Mesendoderm (in vitro differentiated cells): ENCODE measurements at regions not wholly inside any gene's neighbourhood (a gene's known extent, or its start where the extent isn't known, plus 50 kb on each side); places are given as distances from the start of the nearest gene placed in this dataset.

Experiments
- DNase-seq: peaks from one replicate; pipeline ENCODE4 v3.0.0; 2013
- H2AK5ac ChIP-seq: 2 replicates; pipeline ENCODE4 v1.6.1; 2013; ENCODE audit warnings: low read length, inconsistent platforms
- H2BK120ac ChIP-seq: 2 replicates; pipeline ENCODE4 v1.6.1; 2013; ENCODE audit warnings: low read depth, mild to moderate bottlenecking, low read length, moderate library complexity, mixed read lengths
- H2BK15ac ChIP-seq: replicated peaks from 2 replicates; pipeline ENCODE4 v1.6.1; 2013; ENCODE audit warnings: low read depth, mild to moderate bottlenecking, moderate library complexity
- H2BK5ac ChIP-seq: 2 replicates; pipeline ENCODE4 v1.6.1; 2013; ENCODE audit warnings: low read length, inconsistent platforms
- H3K18ac ChIP-seq: 2 replicates; pipeline ENCODE4 v1.6.1; 2013; ENCODE audit warnings: mild to moderate bottlenecking, low read length, mixed read lengths
- H3K23ac ChIP-seq: one replicate; pipeline ENCODE4 v1.6.1; 2013; ENCODE audit warnings: low read length
- H3K27ac ChIP-seq: 2 replicates; pipeline ENCODE4 v1.5.1; 2013; ENCODE audit warnings: low read depth, mild to moderate bottlenecking, inconsistent platforms, low read length, moderate library complexity
- H3K27me3 ChIP-seq: 2 replicates; pipeline ENCODE4 v1.6.1; 2013; ENCODE audit warnings: low read length, control low read depth, mild to moderate bottlenecking, inconsistent platforms; ENCODE audit not compliant: insufficient read depth, poor library complexity
- H3K36me3 ChIP-seq: 2 replicates; pipeline ENCODE4 v1.6.1; 2013; ENCODE audit warnings: low read length, inconsistent platforms; ENCODE audit not compliant: control insufficient read depth, insufficient read depth
- H3K4ac ChIP-seq: one replicate; pipeline ENCODE4 v1.6.1; 2013; ENCODE audit warnings: low read depth, mild to moderate bottlenecking, low read length, moderate library complexity
- H3K4me1 ChIP-seq: 2 replicates; pipeline ENCODE4 v1.6.1; 2013; ENCODE audit warnings: low read depth, low read length, inconsistent platforms; ENCODE audit not compliant: control insufficient read depth
- H3K4me2 ChIP-seq: 2 replicates; pipeline ENCODE4 v1.6.1; 2013; ENCODE audit warnings: low read length
- H3K4me3 ChIP-seq: 2 replicates; pipeline ENCODE4 v1.5.1; 2013; ENCODE audit warnings: mild to moderate bottlenecking, low read length
- H3K56ac ChIP-seq: one replicate; pipeline ENCODE4 v1.6.1; 2013; ENCODE audit warnings: low read length
- H3K79me1 ChIP-seq: 2 replicates; pipeline ENCODE4 v1.6.1; 2013; ENCODE audit warnings: low read length, inconsistent platforms
- H3K79me2 ChIP-seq: 2 replicates; pipeline ENCODE4 v1.6.1; 2013; ENCODE audit warnings: mild to moderate bottlenecking, low read length; ENCODE audit not compliant: control insufficient read depth, insufficient read depth
- H3K9ac ChIP-seq: 2 replicates; pipeline ENCODE4 v1.6.1; 2013; ENCODE audit warnings: low read length, inconsistent platforms
- H4K5ac ChIP-seq: one replicate; pipeline ENCODE4 v1.6.1; 2013; ENCODE audit warnings: low read length
- H4K8ac ChIP-seq: one replicate; pipeline ENCODE4 v1.6.1; 2013; ENCODE audit warnings: low read depth, mild to moderate bottlenecking, control low read depth, low read length, moderate library complexity
- WGBS: extraction: QIAGEN DNeasy Blood & Tissue Kit; methylation state at CpG from one replicate; pipeline ENCODE4 v1.1.7; 2013; ENCODE audit warnings: low lambda C conversion rate, missing lambda C conversion rate; ENCODE audit not compliant: insufficient coverage; ENCODE audit errors: extremely low coverage; 5-methylcytosine and 5-hydroxymethylcytosine counted together

GRCh38 chr1:69185378-69185777 is 382.3 kb upstream of the LRRC7 start:
- Histone ChIP-seq H2BK5ac (no peak overlapping the region), H3K4me2 (no peak overlapping the region), H4K5ac (no peak overlapping the region), H3K4me1 (no peaks in the 10 kb centered on the region), H3K27me3 (no peaks in the 10 kb centered on the region), H3K4me3 (no peak overlapping the region), H3K9ac (no peak overlapping the region), H3K79me1 (no peaks in the 10 kb centered on the region), H3K4ac (no peak overlapping the region), H3K18ac (no peak overlapping the region), H2BK15ac (no peak overlapping the region), H4K8ac (no peak overlapping the region), H2BK120ac (no peak overlapping the region), H3K36me3 (no peaks in the 10 kb centered on the region), H3K56ac (no peak overlapping the region), H2AK5ac (no peak overlapping the region), H3K23ac (no peak overlapping the region), H3K27ac (no peak overlapping the region), H3K79me2 (no peaks in the 10 kb centered on the region)
- DNase-seq, result no peak

GRCh38 chr1:69191335-69191734 is 376.4 kb upstream of the LRRC7 start:
- Histone ChIP-seq H3K23ac (no peak overlapping the region), H3K27me3 (no peaks in the 10 kb centered on the region), H2BK5ac (no peak overlapping the region), H3K18ac (no peak overlapping the region), H2AK5ac (no peak overlapping the region), H3K4me1 (no peaks in the 10 kb centered on the region), H3K27ac (no peak overlapping the region), H3K4me3 (no peak overlapping the region), H3K4ac (no peak overlapping the region), H4K8ac (no peak overlapping the region), H3K9ac (no peak overlapping the region), H3K36me3 (no peaks in the 10 kb centered on the region), H3K79me2 (no peaks in the 10 kb centered on the region), H4K5ac (no peak overlapping the region), H2BK15ac (no peak overlapping the region), H2BK120ac (no peak overlapping the region), H3K56ac (no peak overlapping the region), H3K79me1 (no peaks in the 10 kb centered on the region), H3K4me2 (no peak overlapping the region)
- no peak for DNase-seq

- Histone ChIP-seq H2BK120ac (no peak overlapping the region), H2AK5ac (no peak overlapping the region), H2BK5ac (no peak overlapping the region), H4K5ac (no peak overlapping the region), H3K27ac (no peak overlapping the region), H3K4me3 (no peak overlapping the region), H4K8ac (no peak overlapping the region), H3K4me2 (no peak overlapping the region), H3K4ac (no peak overlapping the region), H3K23ac (no peak overlapping the region), H3K79me2 (no peaks in the 10 kb centered on the region), H3K36me3 (no peaks in the 10 kb centered on the region), H3K9ac (no peak overlapping the region), H3K27me3 (no peaks in the 10 kb centered on the region), H3K79me1 (no peaks in the 10 kb centered on the region), H3K4me1 (no peaks in the 10 kb centered on the region), H3K56ac (no peak overlapping the region), H3K18ac (no peak overlapping the region), H2BK15ac (no peak overlapping the region)
- no CpG with 5 or more reads among the region's 2 CpGs for WGBS
- no peak for DNase-seq
Measured at GRCh38 chr1:69195136-69195535, 372.6 kb upstream of the LRRC7 start.

- H3K36me3 ChIP-seq, result no peaks in the 10 kb centered on the region
- no peak overlapping the region for H3K27ac ChIP-seq
- no peak overlapping the region for H2BK15ac ChIP-seq
- no peaks in the 10 kb centered on the region for H3K4me1 ChIP-seq
- no peak overlapping the region for H3K56ac ChIP-seq
- H3K4me2 ChIP-seq, result no peak overlapping the region
- H2AK5ac ChIP-seq, result no peak overlapping the region
- H2BK5ac ChIP-seq, result no peak overlapping the region
- H4K5ac ChIP-seq, result no peak overlapping the region
- no peak for DNase-seq
- no peaks in the 10 kb centered on the region for H3K79me1 ChIP-seq
- no peak overlapping the region for H4K8ac ChIP-seq
- WGBS, result no CpG with 5 or more reads among the region's 3 CpGs
- no peaks in the 10 kb centered on the region for H3K79me2 ChIP-seq
- H3K4ac ChIP-seq, result no peak overlapping the region
- no peak overlapping the region for H2BK120ac ChIP-seq
- H3K27me3 ChIP-seq, result no peaks in the 10 kb centered on the region
- H3K9ac ChIP-seq, result no peak overlapping the region
- no peak overlapping the region for H3K23ac ChIP-seq
- no peak overlapping the region for H3K4me3 ChIP-seq
- no peak overlapping the region for H3K18ac ChIP-seq
Measured at GRCh38 chr1:69196071-69196470, 371.7 kb upstream of the LRRC7 start.

GRCh38 chr1:69197816-69198215 is 369.9 kb upstream of the LRRC7 start:
- Histone ChIP-seq H2AK5ac (no peak overlapping the region), H3K4ac (no peak overlapping the region), H3K27ac (no peak overlapping the region), H3K56ac (no peak overlapping the region), H2BK5ac (no peak overlapping the region), H3K23ac (no peak overlapping the region), H3K79me2 (no peaks in the 10 kb centered on the region), H4K5ac (no peak overlapping the region), H3K27me3 (no peaks in the 10 kb centered on the region), H2BK15ac (no peak overlapping the region), H4K8ac (no peak overlapping the region), H3K36me3 (no peaks in the 10 kb centered on the region), H3K4me3 (no peak overlapping the region), H3K9ac (no peak overlapping the region), H3K4me2 (no peak overlapping the region), H3K4me1 (no peaks in the 10 kb centered on the region), H3K79me1 (no peaks in the 10 kb centered on the region), H2BK120ac (no peak overlapping the region), H3K18ac (no peak overlapping the region)
- WGBS, result no CpG with 5 or more reads among the region's 3 CpGs
- no peak for DNase-seq

- Histone ChIP-seq H3K56ac (no peak overlapping the region), H2BK120ac (no peak overlapping the region), H4K5ac (no peak overlapping the region), H3K27me3 (no peaks in the 10 kb centered on the region), H2AK5ac (no peak overlapping the region), H3K36me3 (no peaks in the 10 kb centered on the region), H3K27ac (no peak overlapping the region), H3K79me2 (no peaks in the 10 kb centered on the region), H4K8ac (no peak overlapping the region), H3K79me1 (no peaks in the 10 kb centered on the region), H3K23ac (no peak overlapping the region), H3K4me3 (no peak overlapping the region), H3K4me2 (no peak overlapping the region), H3K18ac (no peak overlapping the region), H3K4me1 (no peaks in the 10 kb centered on the region), H3K9ac (no peak overlapping the region), H3K4ac (no peak overlapping the region), H2BK15ac (no peak overlapping the region), H2BK5ac (no peak overlapping the region)
- no peak for DNase-seq
- WGBS, result no CpG with 5 or more reads among the region's 3 CpGs
Measured at GRCh38 chr1:69201716-69202115, 366.0 kb upstream of the LRRC7 start.
